HL-60 (cell line): ENCODE measurements at regions not wholly inside any gene's neighbourhood (a gene's known extent, or its start where the extent isn't known, plus 50 kb on each side); places are given as distances from the start of the nearest gene placed in this dataset.

Experiments
- DNase-seq, 2 experiments: peaks; one replicate each; pipeline ENCODE4 v3.0.0-alpha.2; 2010 to 2020; ENCODE audit warnings: low read depth in 1 of 2, low spot score in 1 of 2
- H3K27ac ChIP-seq: fragments of 250-450 bp; sonication (Bioruptor Pico); replicated peaks from 2 replicates; pipeline ENCODE4 v1.5.1; 2020; ENCODE audit warnings: mild to moderate bottlenecking, moderate library complexity
- H3K27me3 ChIP-seq: fragments of 250-450 bp; sonication (Bioruptor Pico); 2 replicates; pipeline ENCODE4 v1.5.1; 2021; ENCODE audit warnings: mild to moderate bottlenecking, moderate library complexity; ENCODE audit not compliant: insufficient read depth, poor library complexity, severe bottlenecking
- H3K4me3 ChIP-seq: replicated peaks from 2 replicates; pipeline ENCODE4 v1.5.1; 2011; ENCODE audit warnings: mild to moderate bottlenecking, control low read depth, low read length; ENCODE audit not compliant: insufficient read depth
- GABPA ChIP-seq: IDR thresholded peaks from 2 replicates; pipeline ENCODE4 v1.6.1; 2012; ENCODE audit warnings: low read depth
- POLR2AphosphoS5 ChIP-seq: IDR thresholded peaks from 2 replicates; pipeline ENCODE4 v1.6.1; 2012; ENCODE audit warnings: low read depth
- SPI1 ChIP-seq: IDR thresholded peaks from 2 replicates; pipeline ENCODE4 v1.6.1; 2012; ENCODE audit warnings: low read depth, mild to moderate bottlenecking, borderline replicate concordance
- TF ChIP-seq, protein P1 (sequence below): IDR thresholded peaks from 2 replicates; pipeline ENCODE4 v1.6.1; 2012; ENCODE audit warnings: low read depth; ENCODE audit not compliant: insufficient replicate concordance
- TF ChIP-seq, protein P2 (sequence below): IDR thresholded peaks from one replicate; pipeline ENCODE4 v1.5.1; 2011; ENCODE audit warnings: low read length, control low read depth, inconsistent platforms; ENCODE audit not compliant: insufficient read depth

DNA sequence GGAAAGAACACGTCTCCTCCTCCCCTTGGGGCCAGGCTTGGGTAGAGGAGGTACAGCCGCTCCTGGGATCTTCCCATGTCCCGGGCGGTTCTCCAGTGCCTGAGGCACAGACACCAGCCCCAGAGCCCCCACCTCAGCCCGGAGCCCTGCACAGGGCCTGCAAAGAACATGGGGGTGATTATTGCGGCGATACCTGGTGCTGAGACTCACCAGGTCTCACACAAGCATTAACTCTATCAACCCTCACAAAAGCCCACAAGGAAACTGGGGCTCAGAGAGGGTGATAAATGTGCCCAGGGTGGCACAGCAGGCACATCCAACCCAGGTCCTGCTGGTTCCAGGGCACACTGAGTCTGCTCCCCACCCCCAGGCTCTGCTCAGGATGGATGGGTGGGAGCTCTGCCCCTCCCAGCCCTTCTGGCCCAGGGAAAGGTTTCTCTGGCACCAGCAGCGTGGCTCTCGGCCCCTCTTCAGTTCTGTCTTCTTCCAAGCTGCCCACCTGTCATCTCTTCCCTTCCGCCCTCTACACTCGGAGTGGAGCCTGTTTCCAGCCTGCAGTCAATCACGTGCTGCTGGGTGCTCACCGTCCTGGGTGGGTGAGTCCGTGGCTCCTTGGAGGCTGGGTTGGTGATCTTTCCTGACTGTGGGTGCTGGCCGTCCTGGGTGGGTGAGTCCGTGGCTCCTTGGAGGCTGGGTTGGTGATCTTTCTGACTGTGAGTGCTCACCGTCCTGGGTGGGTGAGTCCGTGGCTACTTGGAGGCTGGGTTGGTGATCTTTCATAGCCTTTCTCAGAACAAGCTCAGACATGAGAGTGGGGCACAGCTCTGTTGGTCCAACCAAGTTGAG is 53.6 kb upstream of the AJAP1 start:
- H3K4me3 ChIP-seq, result no peak overlapping the region
- H3K27ac ChIP-seq, result no peak overlapping the region
- H3K27me3 ChIP-seq, result no peaks in the 10 kb centered on the region
- DNase-seq, result no peak
- no peak for TF ChIP-seq SPI1
- TF ChIP-seq POLR2AphosphoS5, result no peak
- no peak for TF ChIP-seq GABPA
- TF ChIP-seq, protein P1, sequence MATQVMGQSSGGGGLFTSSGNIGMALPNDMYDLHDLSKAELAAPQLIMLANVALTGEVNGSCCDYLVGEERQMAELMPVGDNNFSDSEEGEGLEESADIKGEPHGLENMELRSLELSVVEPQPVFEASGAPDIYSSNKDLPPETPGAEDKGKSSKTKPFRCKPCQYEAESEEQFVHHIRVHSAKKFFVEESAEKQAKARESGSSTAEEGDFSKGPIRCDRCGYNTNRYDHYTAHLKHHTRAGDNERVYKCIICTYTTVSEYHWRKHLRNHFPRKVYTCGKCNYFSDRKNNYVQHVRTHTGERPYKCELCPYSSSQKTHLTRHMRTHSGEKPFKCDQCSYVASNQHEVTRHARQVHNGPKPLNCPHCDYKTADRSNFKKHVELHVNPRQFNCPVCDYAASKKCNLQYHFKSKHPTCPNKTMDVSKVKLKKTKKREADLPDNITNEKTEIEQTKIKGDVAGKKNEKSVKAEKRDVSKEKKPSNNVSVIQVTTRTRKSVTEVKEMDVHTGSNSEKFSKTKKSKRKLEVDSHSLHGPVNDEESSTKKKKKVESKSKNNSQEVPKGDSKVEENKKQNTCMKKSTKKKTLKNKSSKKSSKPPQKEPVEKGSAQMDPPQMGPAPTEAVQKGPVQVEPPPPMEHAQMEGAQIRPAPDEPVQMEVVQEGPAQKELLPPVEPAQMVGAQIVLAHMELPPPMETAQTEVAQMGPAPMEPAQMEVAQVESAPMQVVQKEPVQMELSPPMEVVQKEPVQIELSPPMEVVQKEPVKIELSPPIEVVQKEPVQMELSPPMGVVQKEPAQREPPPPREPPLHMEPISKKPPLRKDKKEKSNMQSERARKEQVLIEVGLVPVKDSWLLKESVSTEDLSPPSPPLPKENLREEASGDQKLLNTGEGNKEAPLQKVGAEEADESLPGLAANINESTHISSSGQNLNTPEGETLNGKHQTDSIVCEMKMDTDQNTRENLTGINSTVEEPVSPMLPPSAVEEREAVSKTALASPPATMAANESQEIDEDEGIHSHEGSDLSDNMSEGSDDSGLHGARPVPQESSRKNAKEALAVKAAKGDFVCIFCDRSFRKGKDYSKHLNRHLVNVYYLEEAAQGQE, result no peak
- TF ChIP-seq, protein P2, sequence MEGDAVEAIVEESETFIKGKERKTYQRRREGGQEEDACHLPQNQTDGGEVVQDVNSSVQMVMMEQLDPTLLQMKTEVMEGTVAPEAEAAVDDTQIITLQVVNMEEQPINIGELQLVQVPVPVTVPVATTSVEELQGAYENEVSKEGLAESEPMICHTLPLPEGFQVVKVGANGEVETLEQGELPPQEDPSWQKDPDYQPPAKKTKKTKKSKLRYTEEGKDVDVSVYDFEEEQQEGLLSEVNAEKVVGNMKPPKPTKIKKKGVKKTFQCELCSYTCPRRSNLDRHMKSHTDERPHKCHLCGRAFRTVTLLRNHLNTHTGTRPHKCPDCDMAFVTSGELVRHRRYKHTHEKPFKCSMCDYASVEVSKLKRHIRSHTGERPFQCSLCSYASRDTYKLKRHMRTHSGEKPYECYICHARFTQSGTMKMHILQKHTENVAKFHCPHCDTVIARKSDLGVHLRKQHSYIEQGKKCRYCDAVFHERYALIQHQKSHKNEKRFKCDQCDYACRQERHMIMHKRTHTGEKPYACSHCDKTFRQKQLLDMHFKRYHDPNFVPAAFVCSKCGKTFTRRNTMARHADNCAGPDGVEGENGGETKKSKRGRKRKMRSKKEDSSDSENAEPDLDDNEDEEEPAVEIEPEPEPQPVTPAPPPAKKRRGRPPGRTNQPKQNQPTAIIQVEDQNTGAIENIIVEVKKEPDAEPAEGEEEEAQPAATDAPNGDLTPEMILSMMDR, result no peak

DNA sequence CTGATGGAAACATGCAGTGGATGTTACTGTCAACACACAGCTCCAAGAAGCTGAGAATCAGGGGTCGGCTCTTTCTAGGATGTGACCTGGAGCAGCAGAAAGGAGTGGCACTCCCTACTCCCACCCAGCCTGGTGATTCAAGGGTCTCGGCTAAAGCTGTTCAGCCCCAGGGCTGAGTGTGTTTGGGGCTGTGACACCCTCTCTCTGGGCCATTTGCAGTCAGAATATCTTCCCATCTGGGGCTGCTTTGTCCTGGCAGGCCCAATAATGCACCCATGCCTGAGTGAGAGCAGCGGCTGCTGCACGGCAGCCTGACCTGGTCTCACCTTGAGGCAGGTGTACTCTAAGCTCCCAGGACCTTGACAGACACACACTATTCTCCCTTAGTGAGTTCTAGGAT is 52.5 kb upstream of the AJAP1 start:
- no peak overlapping the region for H3K4me3 ChIP-seq
- TF ChIP-seq, protein P2, result no peak
- TF ChIP-seq POLR2AphosphoS5 (no peak), SPI1 (no peak), GABPA (no peak)
- TF ChIP-seq, protein P1, result no peak
- no peaks in the 10 kb centered on the region for H3K27me3 ChIP-seq
- DNase-seq, result no peak
- no peak overlapping the region for H3K27ac ChIP-seq

DNA sequence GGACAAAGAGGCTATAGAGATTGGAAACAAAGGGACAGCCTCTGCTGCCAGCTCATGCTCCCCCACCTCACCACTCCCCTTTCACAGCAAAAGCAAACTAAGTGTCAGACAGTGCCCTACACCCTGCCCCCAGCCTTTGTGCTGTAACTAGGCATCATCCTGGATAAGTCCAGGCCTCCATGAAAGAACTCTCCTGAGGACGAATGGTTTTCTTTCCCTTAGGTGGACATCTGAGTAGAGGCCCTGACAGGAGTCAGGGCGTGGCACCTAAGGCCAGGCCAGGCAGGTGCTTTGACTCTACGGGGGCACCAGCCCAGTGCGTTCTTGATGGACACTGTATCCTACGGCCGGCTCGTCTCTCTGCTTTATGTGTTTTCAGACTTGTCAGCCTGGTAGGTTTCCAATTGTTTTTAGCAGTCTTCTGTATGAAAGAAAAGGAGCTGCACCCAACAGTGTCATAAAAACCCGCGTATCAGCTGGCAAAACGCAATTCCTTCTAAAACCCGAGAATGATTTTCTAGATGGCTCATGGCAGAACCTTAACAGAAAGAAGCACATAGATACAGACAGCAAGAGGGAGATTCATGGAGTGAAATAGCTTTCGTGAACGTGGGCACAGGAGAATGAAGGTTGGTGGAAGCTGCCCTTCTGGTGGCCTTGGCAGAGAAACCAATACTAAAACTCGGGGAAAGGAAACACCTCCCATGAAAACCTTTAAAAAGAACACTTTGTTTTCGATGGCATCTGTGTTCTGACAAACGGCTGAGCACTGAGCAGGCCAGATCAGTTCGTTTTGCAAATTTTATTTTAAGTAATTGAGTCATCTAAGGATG is 51.7 kb upstream of the AJAP1 start:
- H3K4me3 ChIP-seq, result no peak overlapping the region
- TF ChIP-seq GABPA, result no peak
- TF ChIP-seq SPI1, result no peak
- TF ChIP-seq, protein P1, result no peak
- TF ChIP-seq, protein P2, result no peak
- no peak for TF ChIP-seq POLR2AphosphoS5
- no peaks in the 10 kb centered on the region for H3K27me3 ChIP-seq
- no peak overlapping the region for H3K27ac ChIP-seq
- no peak for DNase-seq
